GM23248 (cell line): ENCODE measurements at regions not wholly inside any gene's neighbourhood (a gene's known extent, or its start where the extent isn't known, plus 50 kb on each side); places are given as distances from the start of the nearest gene placed in this dataset.

ENCODE experiments used
- EZH2 ChIP-seq: fragments of 200-600 bp; sonication (generic); IDR thresholded peaks from 2 replicates; pipeline ENCODE4 v1.6.1; 2018; ENCODE audit warnings: antibody characterized with exemption, mild to moderate bottlenecking; ENCODE audit not compliant: insufficient read depth, poor library complexity, severe bottlenecking
- EZH2phosphoT487 ChIP-seq: fragments of 200-600 bp; sonication (generic); IDR thresholded peaks from 2 replicates; pipeline ENCODE4 v1.6.1; 2018; ENCODE audit warnings: antibody characterized with exemption, moderate library complexity, mild to moderate bottlenecking, low read depth; ENCODE audit not compliant: insufficient read depth

DNA sequence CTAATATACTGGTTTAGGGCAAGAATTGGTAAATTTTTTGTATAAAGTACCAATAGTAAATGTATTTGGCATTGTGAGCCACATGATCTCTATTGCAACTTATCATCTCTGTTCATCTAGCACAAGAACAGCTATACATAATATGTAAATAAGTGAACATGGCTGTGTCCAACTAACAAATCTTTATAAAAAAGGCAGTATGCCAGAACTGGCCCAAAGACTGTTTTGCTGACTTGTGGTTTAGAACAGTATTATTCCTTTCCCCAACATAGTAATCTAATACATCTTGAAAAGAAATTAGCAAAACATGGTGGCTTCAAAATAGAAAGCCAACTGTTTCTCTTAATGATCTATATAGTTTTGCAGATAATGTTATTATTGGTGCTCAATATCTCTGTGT lies 441.4 kb upstream of the CELF4 start:
- TF ChIP-seq EZH2: no peak
- no peak for TF ChIP-seq EZH2phosphoT487
